ENCODE measurements at regions not wholly inside any gene's neighbourhood (a gene's known extent, or its start where the extent isn't known, plus 50 kb on each side); places are given as distances from the start of the nearest gene placed in this dataset.

- Histone ChIP-seq H3K4me1 (ENCODE audit: control insufficient read depth in 2 of 2, insufficient read depth in 2 of 2, low read length in 2 of 2) (no peaks in the 10 kb centered on the region), H3K4me3 (ENCODE audit: low read length) (no peak overlapping the region), H3K27ac (ENCODE audit: low read depth, low read length) (no peak overlapping the region), H3K9me3 (ENCODE audit: control insufficient read depth in 2 of 3, low read length in 3 of 3) (no peaks in the 10 kb centered on the region), H3K36me3 (ENCODE audit: control insufficient read depth in 2 of 3, insufficient read depth in 3 of 3, low read length in 3 of 3) (no peaks in the 10 kb centered on the region), H3K27me3 (ENCODE audit: control insufficient read depth in 2 of 2, insufficient read depth in 2 of 2, low read length in 2 of 2) (peaks cover 0 to 5% of the 10 kb centered on the region in 2 donors)
- Mint-ChIP-seq H3K9me3 (peaks cover 0 to 6% (median 0%) of the 10 kb centered on the region in 11 donors), H3K4me1 (no peaks in the 10 kb centered on the region), H3K27ac (no peak overlapping the region), H3K27me3 (peaks cover 0 to 13% (median 8%) of the 10 kb centered on the region in 5 donors), H3K36me3 (no peaks in the 10 kb centered on the region), H3K4me3 (no peak overlapping the region)
- intact Hi-C loops (cut with micrococcal nuclease), result no loop called here
- CTCF ChIA-PET, result no interaction called here
- POLR2A ChIA-PET, result no interaction called here
- DNase-seq (no peak), ATAC-seq (no peak)
Observed at GRCh38 chr5:112005623-112005930, 248.6 kb upstream of the NREP start.

DNA sequence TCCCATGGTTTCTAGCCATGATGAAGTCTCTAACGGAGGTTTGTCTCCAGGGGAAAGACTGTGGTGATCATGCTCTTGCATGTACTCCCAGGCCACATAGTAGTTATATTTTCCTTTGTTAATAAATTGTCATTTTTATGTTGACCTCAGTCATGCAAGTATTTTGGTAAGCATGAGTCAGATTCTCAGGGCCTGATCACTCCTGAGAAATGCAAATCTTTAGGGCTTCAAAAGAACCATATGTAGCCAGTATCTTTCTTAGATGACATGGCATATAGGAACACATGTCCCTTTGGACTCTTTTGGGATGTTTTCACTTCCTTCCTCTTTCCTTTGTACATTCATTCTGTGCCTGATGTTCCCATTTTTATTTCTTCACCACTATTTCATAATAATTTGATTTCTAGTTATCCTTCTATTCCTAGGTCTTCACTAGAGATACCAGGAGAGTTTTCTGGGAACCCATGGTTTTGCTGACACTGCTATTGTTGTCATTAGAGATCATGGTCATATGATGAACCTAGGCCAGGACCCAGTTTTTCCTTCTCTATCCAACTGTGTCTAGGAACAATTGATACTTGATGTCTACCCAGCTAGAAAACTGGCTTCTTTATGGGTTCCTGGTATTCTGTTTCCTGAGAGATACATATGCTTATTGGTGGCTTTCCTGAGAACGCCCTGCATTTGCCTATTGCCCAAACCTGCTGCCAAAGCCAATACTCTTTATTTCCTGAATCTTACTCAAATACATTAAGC, 248.1 kb upstream of the NREP start:
- H3K4me1 Mint-ChIP-seq, result no peaks in the 10 kb centered on the region

DNA sequence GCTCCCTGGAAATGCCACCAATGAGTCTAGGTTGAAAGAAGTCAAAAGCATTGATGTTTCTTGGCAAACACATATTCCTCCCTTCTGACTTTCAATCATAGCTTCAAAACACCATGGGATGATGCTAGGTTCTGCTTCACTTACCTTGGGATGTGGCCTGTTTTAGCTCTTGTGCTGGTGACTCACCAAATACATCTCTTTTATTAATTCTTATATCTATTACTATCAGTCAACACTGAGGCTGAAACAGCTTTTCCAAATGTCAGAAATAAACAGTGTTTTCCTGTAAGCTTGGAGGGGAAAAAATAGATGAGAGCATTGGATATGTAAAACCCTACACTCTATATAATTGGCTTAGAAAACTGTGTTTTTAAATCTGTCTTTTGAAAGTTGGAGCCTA, 245.4 kb upstream of the NREP start:
- no peaks in the 10 kb centered on the region for H3K4me1 Mint-ChIP-seq
- no peaks in the 10 kb centered on the region for H3K9me3 Mint-ChIP-seq
- H3K9me3 ChIP-seq (ENCODE audit: control insufficient read depth in 2 of 3, low read length in 3 of 3), result no peaks in the 10 kb centered on the region
- no peak overlapping the region for H3K27ac ChIP-seq (ENCODE audit: low read depth, low read length)
- ChIA-PET CTCF (no interaction called here), POLR2A (no interaction called here)
- H3K27me3 Mint-ChIP-seq, result peaks cover 0 to 15% (median 0%) of the 10 kb centered on the region in 5 donors
- H3K4me1 ChIP-seq (ENCODE audit: control insufficient read depth in 2 of 2, insufficient read depth in 2 of 2, low read length in 2 of 2), result no peaks in the 10 kb centered on the region
- no peak for ATAC-seq
- no peak overlapping the region for H3K4me3 Mint-ChIP-seq
- H3K27ac Mint-ChIP-seq, result no peak overlapping the region
- no peaks in the 10 kb centered on the region for H3K36me3 Mint-ChIP-seq
- no peak for DNase-seq
- H3K36me3 ChIP-seq (ENCODE audit: control insufficient read depth in 2 of 3, insufficient read depth in 3 of 3, low read length in 3 of 3), result no peaks in the 10 kb centered on the region
- H3K4me3 ChIP-seq (ENCODE audit: low read length), result no peak overlapping the region
- intact Hi-C loops (cut with micrococcal nuclease), result no loop called here
- H3K27me3 ChIP-seq (ENCODE audit: control insufficient read depth in 2 of 2, insufficient read depth in 2 of 2, low read length in 2 of 2), result peaks cover 0 to 5% of the 10 kb centered on the region in 2 donors

More for the DNA sequence above, 248.1 kb upstream of the NREP start:
- H3K4me1 ChIP-seq (ENCODE audit: control insufficient read depth in 2 of 2, insufficient read depth in 2 of 2, low read length in 2 of 2), result no peaks in the 10 kb centered on the region
- Mint-ChIP-seq H3K4me3 (no peak overlapping the region), H3K36me3 (no peaks in the 10 kb centered on the region), H3K9me3 (peaks cover 0 to under 1% (median 0%) of the 10 kb centered on the region in 11 donors), H3K27ac (no peak overlapping the region), H3K27me3 (peaks cover 0 to 10% (median 5%) of the 10 kb centered on the region in 5 donors)
- ATAC-seq, result no peak
- no peak for DNase-seq
- no peaks in the 10 kb centered on the region for H3K9me3 ChIP-seq (ENCODE audit: control insufficient read depth in 2 of 3, low read length in 3 of 3)
- CTCF ChIA-PET, result no interaction called here
- POLR2A ChIA-PET, result no interaction called here
- H3K36me3 ChIP-seq (ENCODE audit: control insufficient read depth in 2 of 3, insufficient read depth in 3 of 3, low read length in 3 of 3), result no peaks in the 10 kb centered on the region
- no peak overlapping the region for H3K27ac ChIP-seq (ENCODE audit: low read depth, low read length)
- no peak overlapping the region for H3K4me3 ChIP-seq (ENCODE audit: low read length)
- H3K27me3 ChIP-seq (ENCODE audit: control insufficient read depth in 2 of 2, insufficient read depth in 2 of 2, low read length in 2 of 2), result peaks cover 0 to 5% of the 10 kb centered on the region in 2 donors
- intact Hi-C loops (cut with micrococcal nuclease), result no loop called here

- H3K27me3 Mint-ChIP-seq, result peaks cover 0 to 8% (median 5%) of the 10 kb centered on the region in 5 donors
- H3K36me3 ChIP-seq (ENCODE audit: control insufficient read depth in 2 of 3, insufficient read depth in 3 of 3, low read length in 3 of 3), result no peaks in the 10 kb centered on the region
- peaks cover 0 to 5% of the 10 kb centered on the region in 2 donors for H3K27me3 ChIP-seq (ENCODE audit: control insufficient read depth in 2 of 2, insufficient read depth in 2 of 2, low read length in 2 of 2)
- DNase-seq, result no peak
- ATAC-seq, result no peak
- no peak overlapping the region for H3K27ac Mint-ChIP-seq
- H3K4me3 ChIP-seq (ENCODE audit: low read length), result no peak overlapping the region
- H3K4me1 ChIP-seq (ENCODE audit: control insufficient read depth in 2 of 2, insufficient read depth in 2 of 2, low read length in 2 of 2), result no peaks in the 10 kb centered on the region
- no peaks in the 10 kb centered on the region for H3K4me1 Mint-ChIP-seq
- no peak overlapping the region for H3K4me3 Mint-ChIP-seq
- CTCF ChIA-PET, result no interaction called here
- H3K36me3 Mint-ChIP-seq, result no peaks in the 10 kb centered on the region
- POLR2A ChIA-PET, result no interaction called here
- no peaks in the 10 kb centered on the region for H3K9me3 ChIP-seq (ENCODE audit: control insufficient read depth in 2 of 3, low read length in 3 of 3)
- no peak overlapping the region for H3K27ac ChIP-seq (ENCODE audit: low read depth, low read length)
- H3K9me3 Mint-ChIP-seq, result peaks cover 0 to under 1% (median 0%) of the 10 kb centered on the region in 11 donors
- intact Hi-C loops (cut with micrococcal nuclease), result no loop called here
Observed at GRCh38 chr5:111999286-111999685, 242.3 kb upstream of the NREP start.

DNA sequence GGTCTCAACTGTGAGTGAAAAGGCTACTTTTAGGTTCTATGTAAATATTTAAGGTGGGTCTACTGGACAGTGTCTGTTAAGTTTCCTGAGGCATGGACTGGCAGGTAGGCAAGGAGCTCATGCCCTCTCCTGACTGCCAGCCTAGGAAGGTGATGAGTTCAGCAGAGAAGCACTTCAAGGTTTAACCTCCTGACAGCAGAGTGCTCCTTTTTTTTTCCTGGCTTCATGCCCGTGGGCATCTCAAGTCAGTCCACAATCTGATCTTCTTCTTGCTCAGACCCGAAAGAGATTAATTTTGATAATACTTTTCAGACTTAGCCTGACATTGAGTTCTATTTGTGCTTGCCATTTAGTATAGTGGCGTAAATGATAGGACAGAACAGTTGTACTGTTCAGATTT, 241.9 kb upstream of the NREP start:
- no peaks in the 10 kb centered on the region for H3K9me3 ChIP-seq (ENCODE audit: control insufficient read depth in 2 of 3, low read length in 3 of 3)
- DNase-seq (no peak), ATAC-seq (no peak)
- no peaks in the 10 kb centered on the region for H3K4me1 ChIP-seq (ENCODE audit: control insufficient read depth in 2 of 2, insufficient read depth in 2 of 2, low read length in 2 of 2)
- Mint-ChIP-seq H3K4me3 (no peak overlapping the region), H3K36me3 (no peaks in the 10 kb centered on the region), H3K27ac (no peak overlapping the region), H3K9me3 (peaks cover 0 to 3% (median 0%) of the 10 kb centered on the region in 11 donors), H3K4me1 (no peaks in the 10 kb centered on the region), H3K27me3 (peaks cover 0 to 11% (median 10%) of the 10 kb centered on the region in 5 donors)
- no peaks in the 10 kb centered on the region for H3K36me3 ChIP-seq (ENCODE audit: control insufficient read depth in 2 of 3, insufficient read depth in 3 of 3, low read length in 3 of 3)
- CTCF ChIA-PET, result no interaction called here
- no peak overlapping the region for H3K27ac ChIP-seq (ENCODE audit: low read depth, low read length)
- intact Hi-C loops (cut with micrococcal nuclease), result no loop called here
- peaks cover 0 to 5% of the 10 kb centered on the region in 2 donors for H3K27me3 ChIP-seq (ENCODE audit: control insufficient read depth in 2 of 2, insufficient read depth in 2 of 2, low read length in 2 of 2)
- POLR2A ChIA-PET, result no interaction called here
- no peak overlapping the region for H3K4me3 ChIP-seq (ENCODE audit: low read length)

GRCh38 chr5:111997711-111998110, 240.7 kb upstream of the NREP start:
- H3K9me3 Mint-ChIP-seq, result peaks cover 0 to 4% (median 0%) of the 10 kb centered on the region in 11 donors
- CTCF ChIA-PET, result no interaction called here

GRCh38 chr5:111997308-111997707, 240.3 kb upstream of the NREP start:
- peaks cover 0 to 3% (median 0%) of the 10 kb centered on the region in 5 donors for H3K36me3 Mint-ChIP-seq
- peaks cover 0 to 22% (median 12%) of the 10 kb centered on the region in 5 donors for H3K27me3 Mint-ChIP-seq
- no peak overlapping the region for H3K27ac Mint-ChIP-seq
- DNase-seq (no peak), ATAC-seq (no peak)
- ChIA-PET CTCF (no interaction called here), POLR2A (no interaction called here)
- peaks cover 0 to 4% (median 0%) of the 10 kb centered on the region in 11 donors for H3K9me3 Mint-ChIP-seq
- H3K27ac ChIP-seq (ENCODE audit: low read depth, low read length), result no peak overlapping the region
- no peaks in the 10 kb centered on the region for H3K9me3 ChIP-seq (ENCODE audit: control insufficient read depth in 2 of 3, low read length in 3 of 3)
- no peak overlapping the region for H3K4me3 ChIP-seq (ENCODE audit: low read length)
- peaks cover 0 to 5% of the 10 kb centered on the region in 2 donors for H3K27me3 ChIP-seq (ENCODE audit: control insufficient read depth in 2 of 2, insufficient read depth in 2 of 2, low read length in 2 of 2)
- intact Hi-C loops (cut with micrococcal nuclease), result no loop called here
- no peaks in the 10 kb centered on the region for H3K4me1 ChIP-seq (ENCODE audit: control insufficient read depth in 2 of 2, insufficient read depth in 2 of 2, low read length in 2 of 2)
- no peaks in the 10 kb centered on the region for H3K36me3 ChIP-seq (ENCODE audit: control insufficient read depth in 2 of 3, insufficient read depth in 3 of 3, low read length in 3 of 3)
- H3K4me1 Mint-ChIP-seq, result no peaks in the 10 kb centered on the region
- H3K4me3 Mint-ChIP-seq, result no peak overlapping the region

More at GRCh38 chr5:111997711-111998110, 240.7 kb upstream of the NREP start:
- H3K36me3 ChIP-seq (ENCODE audit: control insufficient read depth in 2 of 3, insufficient read depth in 3 of 3, low read length in 3 of 3), result no peaks in the 10 kb centered on the region
- no peak overlapping the region for H3K4me3 ChIP-seq (ENCODE audit: low read length)
- H3K4me1 Mint-ChIP-seq, result no peaks in the 10 kb centered on the region
- DNase-seq (no peak), ATAC-seq (no peak)
- no peak overlapping the region for H3K27ac Mint-ChIP-seq
- peaks cover 0 to 5% of the 10 kb centered on the region in 2 donors for H3K27me3 ChIP-seq (ENCODE audit: control insufficient read depth in 2 of 2, insufficient read depth in 2 of 2, low read length in 2 of 2)
- no peaks in the 10 kb centered on the region for H3K9me3 ChIP-seq (ENCODE audit: control insufficient read depth in 2 of 3, low read length in 3 of 3)
- POLR2A ChIA-PET, result no interaction called here
- no peak overlapping the region for H3K4me3 Mint-ChIP-seq
- no peaks in the 10 kb centered on the region for H3K4me1 ChIP-seq (ENCODE audit: control insufficient read depth in 2 of 2, insufficient read depth in 2 of 2, low read length in 2 of 2)
- H3K36me3 Mint-ChIP-seq, result peaks cover 0 to 2% (median 0%) of the 10 kb centered on the region in 5 donors
- intact Hi-C loops (cut with micrococcal nuclease), result no loop called here
- H3K27me3 Mint-ChIP-seq, result peaks cover 0 to 19% (median 11%) of the 10 kb centered on the region in 5 donors
- no peak overlapping the region for H3K27ac ChIP-seq (ENCODE audit: low read depth, low read length)

Data from naive thymus-derived CD4-positive, alpha-beta T cell (primary cell).